GM12891 (cell line): ENCODE measurements at regions not wholly inside any gene's neighbourhood (a gene's known extent, or its start where the extent isn't known, plus 50 kb on each side); places are given as distances from the start of the nearest gene placed in this dataset.

Source experiments
- PAX5 ChIP-seq: IDR thresholded peaks from 2 replicates; pipeline ENCODE4 v1.6.1; 2011; ENCODE audit warnings: low read length, moderate library complexity, mild to moderate bottlenecking; ENCODE audit not compliant: insufficient read depth, severe bottlenecking
- POLR2A ChIP-seq: IDR thresholded peaks from 2 replicates; pipeline ENCODE4 v1.6.1; 2011; ENCODE audit warnings: low read depth, low read length, control low read depth
- POLR2AphosphoS5 ChIP-seq: IDR thresholded peaks from 2 replicates; pipeline ENCODE4 v1.6.1; 2011; ENCODE audit warnings: low read depth, low read length, control low read depth
- SPI1 ChIP-seq: IDR thresholded peaks from 2 replicates; pipeline ENCODE4 v1.6.1; 2011; ENCODE audit warnings: low read depth, low read length, control low read depth
- TAF1 ChIP-seq: IDR thresholded peaks from 2 replicates; pipeline ENCODE4 v1.6.1; 2011; ENCODE audit warnings: low read depth, low read length, control low read depth

GRCh38 chr6:22970004-22970403 is 400.6 kb downstream of the HDGFL1 start:
- TF ChIP-seq POLR2A (no peak), POLR2AphosphoS5 (no peak), SPI1 (no peak), TAF1 (no peak), PAX5 (no peak)
